Stimulated activated CD8-positive, alpha-beta memory T cell treated with anti-CD3 and anti-CD28 coated beads, Interleukin-7, amount 100 ng/mL, for 48 hours (primary cell): ENCODE measurements at regions not wholly inside any gene's neighbourhood (a gene's known extent, or its start where the extent isn't known, plus 50 kb on each side); places are given as distances from the start of the nearest gene placed in this dataset.
A peak's percentile ranks its signal among the peaks of the same experiment; 100 is the strongest.

Experiments used
- DNase-seq, 2 donors: peaks; one replicate each; pipeline ENCODE4 v3.0.0-alpha.2; 2020; ENCODE audit warnings: low read depth in 1 of 2; ENCODE audit errors: extremely low read depth in 1 of 2

GRCh38 chr3:72350761-72351505 is 497.3 kb downstream of the SHQ1 start:
- DNase-seq = no peak

DNA sequence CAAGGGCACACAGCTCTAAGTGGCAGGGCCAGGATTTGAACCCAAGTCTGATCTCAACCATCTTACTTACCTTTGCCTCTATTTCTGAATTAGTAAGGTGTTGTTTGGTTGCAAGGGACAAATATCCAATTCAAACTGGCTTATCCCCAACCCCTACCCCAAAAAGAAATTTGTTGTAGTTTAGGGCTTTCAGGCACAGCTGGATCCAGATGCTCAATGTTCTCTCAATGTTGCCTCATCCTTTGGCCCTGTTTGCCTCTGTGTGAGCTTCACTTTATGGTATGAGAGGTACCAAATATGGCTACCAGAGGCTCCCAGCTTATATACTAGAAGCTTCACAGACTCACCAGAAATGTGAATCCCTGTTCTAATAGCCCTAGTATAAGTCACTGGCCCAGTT is 499.9 kb downstream of the SHQ1 start:
- DNase-seq = no peak

GRCh38 chr3:72347819-72348319 is 500.4 kb downstream of the SHQ1 start:
- DNase-seq = peak; percentile 44 to 72

DNA sequence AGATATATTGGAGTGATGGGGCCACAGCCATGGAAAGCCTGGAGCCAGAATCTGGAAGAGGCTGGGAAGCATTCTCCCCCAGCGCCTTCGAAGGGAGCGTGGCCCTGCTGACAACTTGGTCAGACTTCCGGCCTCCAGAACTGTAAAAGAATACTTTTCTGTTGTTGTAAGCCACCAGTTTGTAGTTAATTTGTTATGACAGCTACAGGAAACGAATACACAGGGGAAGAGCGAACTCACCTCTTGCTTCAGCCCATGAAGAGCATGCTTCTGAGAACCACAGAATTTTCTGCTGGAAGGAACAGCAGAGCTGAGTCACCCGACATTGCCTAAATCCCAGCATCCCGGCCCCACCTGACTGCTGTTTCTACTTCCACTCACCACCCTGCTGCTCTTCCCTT is 501.7 kb downstream of the SHQ1 start:
- DNase-seq = no peak

- DNase-seq = no peak
These were observed 502.3 kb downstream of the SHQ1 start for GRCh38 chr3:72345980-72346379.

DNA sequence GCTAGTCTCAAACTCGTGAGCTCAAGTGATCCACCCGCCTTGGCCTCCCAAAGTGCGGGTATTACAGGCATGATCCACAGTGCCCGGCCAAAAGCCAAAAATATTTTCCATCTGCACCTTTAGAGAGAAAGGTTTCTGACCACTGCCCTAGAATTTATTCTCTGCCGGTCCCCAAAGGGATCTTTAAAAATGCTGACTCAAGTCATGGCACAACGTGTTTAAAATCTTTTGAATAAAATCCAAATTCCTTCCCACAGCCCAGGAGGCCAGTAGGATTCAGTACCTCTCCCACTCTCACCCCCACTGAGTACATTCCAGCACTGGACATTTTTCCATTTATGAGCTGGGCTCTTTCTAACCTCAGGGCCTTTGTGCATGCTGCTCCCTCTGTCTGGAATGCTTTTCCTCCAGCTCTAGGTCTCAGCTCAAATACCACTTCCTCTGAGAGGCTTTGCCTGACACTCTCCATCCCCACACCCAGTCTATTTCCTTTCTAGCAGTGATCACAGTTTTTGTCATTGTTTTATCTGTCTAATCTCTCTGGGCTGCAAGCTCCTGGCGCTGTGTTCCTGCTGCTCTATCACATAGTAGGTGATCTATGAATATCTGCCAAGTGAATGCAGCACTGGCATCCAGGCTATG is 502.9 kb downstream of the SHQ1 start:
- DNase-seq = no peak

GRCh38 chr3:72344647-72345046 is 503.6 kb downstream of the SHQ1 start:
- DNase-seq = no peak

DNA sequence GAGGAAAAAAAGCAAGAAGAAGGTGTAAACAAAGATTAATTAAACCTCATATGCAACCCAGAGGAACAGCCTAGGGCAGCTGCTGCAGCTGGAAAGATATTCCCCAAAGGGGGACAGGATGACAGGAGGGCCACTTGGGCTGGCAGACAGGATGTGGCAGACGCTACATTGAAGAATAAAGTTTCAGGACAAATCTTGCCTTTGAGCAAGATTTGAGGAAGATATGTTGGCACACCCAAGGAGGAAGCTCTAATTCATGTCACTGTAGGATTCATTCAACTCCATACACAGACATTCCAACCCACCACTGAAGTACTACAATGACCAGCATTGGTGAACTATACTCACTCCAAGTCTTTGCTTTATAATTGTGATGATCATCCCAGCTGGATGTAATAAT is 504.0 kb downstream of the SHQ1 start:
- DNase-seq = no peak

DNA sequence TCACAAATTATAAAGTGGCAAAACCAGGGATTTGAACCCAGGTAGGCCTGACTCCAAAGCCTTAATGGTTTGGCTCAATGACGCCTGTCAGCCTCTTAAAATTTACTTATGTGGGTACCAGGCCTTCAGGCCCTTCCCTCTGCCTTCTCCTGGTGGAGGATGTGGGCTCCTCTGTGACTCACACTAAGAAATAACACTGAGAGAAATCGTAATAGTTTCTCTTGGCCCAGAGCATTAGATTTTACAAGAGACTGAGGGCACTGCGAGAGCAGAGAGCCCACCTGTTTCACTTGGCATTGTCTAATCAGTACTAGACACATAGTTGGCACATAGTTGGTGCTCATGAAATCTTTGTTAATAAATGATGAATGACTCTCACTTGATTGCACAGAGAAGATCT is 505.2 kb downstream of the SHQ1 start:
- peak; percentile 9 to 35 for DNase-seq

DNA sequence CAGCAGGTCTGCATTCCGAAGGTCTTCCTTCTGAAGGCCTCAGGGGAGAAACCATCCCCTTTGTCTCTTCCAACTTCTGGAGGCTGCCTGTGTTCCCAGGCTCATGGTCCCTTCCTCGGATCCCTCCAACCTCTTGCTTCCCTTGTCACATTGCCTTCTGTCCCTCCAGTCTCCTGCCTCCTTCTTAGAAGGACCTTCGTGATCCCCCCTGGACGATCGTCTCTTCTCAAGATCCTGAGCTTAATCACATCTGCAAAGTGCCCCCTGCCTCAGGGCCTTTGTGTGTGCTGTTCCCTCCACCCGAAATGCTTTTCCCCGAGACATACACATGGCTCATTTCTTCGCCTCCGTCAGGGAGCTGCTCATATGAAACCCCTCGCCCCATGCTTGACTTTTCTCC is 505.8 kb downstream of the SHQ1 start:
- DNase-seq = no peak

- no peak for DNase-seq
These were observed 506.3 kb downstream of the SHQ1 start for GRCh38 chr3:72341920-72342319.

- DNase-seq = no peak
These were observed 506.9 kb downstream of the SHQ1 start for GRCh38 chr3:72341380-72341770.

DNA sequence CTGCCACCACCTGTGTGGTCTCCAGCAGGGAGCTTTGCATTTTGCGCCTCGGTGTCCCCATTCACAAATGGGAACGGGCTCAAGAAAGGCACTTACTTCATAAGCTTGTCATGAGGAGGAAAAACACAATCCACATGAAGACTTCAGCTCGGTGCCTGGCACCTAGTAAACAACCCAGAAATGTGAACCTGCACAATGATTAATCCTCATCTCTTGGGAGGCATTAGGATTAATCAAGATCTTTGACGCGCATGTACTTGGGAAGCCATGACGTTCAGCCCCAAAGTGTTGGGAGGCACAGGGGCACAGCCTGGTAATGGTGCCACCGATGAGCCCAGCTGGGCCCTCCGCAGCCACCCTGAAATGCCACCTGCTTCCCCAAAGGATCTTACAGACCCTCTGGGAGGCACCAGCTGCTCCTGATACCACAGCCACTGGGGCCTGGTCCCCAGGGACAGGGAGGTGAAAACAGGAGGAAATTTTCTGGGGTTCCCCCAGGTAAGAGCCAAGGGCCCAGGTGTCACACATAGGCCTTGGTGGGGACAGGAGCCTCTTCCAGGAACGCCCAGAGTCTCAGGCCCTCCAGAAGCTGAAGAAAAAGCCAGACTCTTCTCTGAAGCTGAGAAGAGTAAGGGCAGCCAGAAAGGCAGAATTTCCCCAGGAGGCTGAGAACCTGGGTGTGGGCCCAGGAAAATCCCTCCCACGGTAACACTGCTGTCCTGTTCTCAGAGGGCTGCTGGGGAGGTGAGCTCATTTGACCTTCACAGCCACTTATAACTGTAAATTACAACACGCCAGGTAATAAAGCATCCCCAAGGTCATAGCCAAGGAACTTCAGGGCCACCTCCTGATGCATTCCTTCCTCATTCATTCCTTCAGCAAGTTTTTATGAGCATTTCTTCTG is 507.5 kb downstream of the SHQ1 start:
- DNase-seq = no peak

- no peak for DNase-seq
These were observed 508.2 kb downstream of the SHQ1 start for GRCh38 chr3:72340056-72340455.

GRCh38 chr3:72339670-72340030 is 508.6 kb downstream of the SHQ1 start:
- DNase-seq = no peak

GRCh38 chr3:72338942-72339669 is 509.1 kb downstream of the SHQ1 start:
- peak; percentile 15 to 87 for DNase-seq

DNA sequence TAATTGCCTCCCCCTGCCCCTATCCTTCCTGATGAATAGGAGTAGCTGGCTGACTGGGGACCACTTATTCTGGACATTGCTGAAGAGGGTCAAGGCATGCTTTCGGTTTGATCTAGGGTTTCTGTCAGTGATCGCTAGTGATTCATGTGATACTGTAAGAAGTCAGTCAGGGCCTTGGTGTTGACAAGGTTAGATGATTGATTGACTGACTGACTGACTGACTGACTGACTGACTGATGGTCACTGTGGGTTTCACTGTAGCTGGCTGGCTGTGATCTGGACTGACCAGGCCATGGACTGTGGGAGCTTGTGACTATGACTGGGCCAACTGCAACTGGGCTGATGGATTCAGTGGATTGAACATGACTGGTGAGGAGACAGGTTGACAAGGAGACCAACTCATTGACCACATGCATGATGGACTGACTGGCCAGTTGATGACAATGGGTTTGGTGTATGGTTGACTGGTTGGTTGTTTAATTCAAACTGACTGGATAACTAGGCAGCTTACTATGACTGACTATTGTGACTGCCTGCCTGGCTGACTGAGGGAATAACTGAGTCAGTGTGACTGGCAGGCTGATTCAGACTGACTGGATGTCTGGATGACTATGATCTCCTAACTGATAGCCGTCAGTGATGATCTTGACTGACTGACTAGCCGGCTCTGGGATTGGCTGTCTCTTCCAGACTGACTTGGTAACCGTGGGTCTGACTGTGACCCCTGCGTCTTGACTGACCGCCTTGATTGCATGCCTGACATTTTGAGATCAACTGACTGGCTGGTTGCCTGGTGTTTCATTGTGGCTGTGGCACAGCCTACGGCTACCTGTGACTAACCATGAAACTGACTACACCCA is 509.9 kb downstream of the SHQ1 start:
- peak; percentile 32 to 64 for DNase-seq

- no peak for DNase-seq
These were observed 510.8 kb downstream of the SHQ1 start for GRCh38 chr3:72337480-72337855.

GRCh38 chr3:72336821-72337479 is 511.3 kb downstream of the SHQ1 start:
- DNase-seq = no peak
